DMS 273 treated with DMSO at 0.1 percent for 48 hours (cell line): ENCODE measurements at regions not wholly inside any gene's neighbourhood (a gene's known extent, or its start where the extent isn't known, plus 50 kb on each side); places are given as distances from the start of the nearest gene placed in this dataset.
A peak's percentile ranks its signal among the peaks of the same experiment; 100 is the strongest.

Experiments used
- DNase-seq: peaks from one replicate; lab custom pipeline; 2025; lab: John Stamatoyannopoulos, UW

GRCh38 chr17:77602062-77602746 is 356.3 kb upstream of the TNRC6C start:
- DNase-seq: no peak

GRCh38 chr17:77602883-77603640 is 355.4 kb upstream of the TNRC6C start:
- DNase-seq: no peak

DNA sequence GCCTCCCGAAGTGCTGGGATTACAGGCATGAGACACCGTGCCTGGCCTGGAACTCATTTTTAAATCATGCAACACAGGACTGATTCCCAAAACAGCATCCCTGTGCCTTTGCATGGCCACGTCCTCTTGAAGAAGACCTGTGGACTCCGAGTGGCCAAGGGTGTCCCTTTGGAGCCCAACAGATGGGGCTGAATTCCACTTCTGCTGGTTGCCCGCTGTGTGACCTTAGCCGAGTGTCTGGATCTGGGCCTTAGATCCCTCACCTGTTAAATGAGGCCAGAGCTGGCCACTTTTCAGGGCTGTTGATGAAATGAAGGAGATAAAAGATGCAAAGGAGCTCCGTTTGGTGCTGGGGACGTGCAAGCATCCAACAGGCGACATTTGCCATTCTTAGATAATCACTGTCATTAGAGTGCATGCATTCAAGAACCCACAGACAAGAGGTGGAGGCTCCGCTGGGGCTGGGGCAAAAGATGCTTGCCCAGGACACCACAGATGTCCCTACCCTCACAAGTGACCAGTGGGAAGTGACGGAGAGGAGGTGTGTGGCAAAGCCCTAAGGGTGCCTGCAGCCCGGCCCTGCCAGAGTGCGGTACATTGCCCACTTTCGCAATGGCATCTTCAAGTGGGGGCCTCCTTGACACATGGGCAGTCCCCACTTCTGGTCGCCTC is 354.1 kb upstream of the TNRC6C start:
- DNase-seq: no peak

DNA sequence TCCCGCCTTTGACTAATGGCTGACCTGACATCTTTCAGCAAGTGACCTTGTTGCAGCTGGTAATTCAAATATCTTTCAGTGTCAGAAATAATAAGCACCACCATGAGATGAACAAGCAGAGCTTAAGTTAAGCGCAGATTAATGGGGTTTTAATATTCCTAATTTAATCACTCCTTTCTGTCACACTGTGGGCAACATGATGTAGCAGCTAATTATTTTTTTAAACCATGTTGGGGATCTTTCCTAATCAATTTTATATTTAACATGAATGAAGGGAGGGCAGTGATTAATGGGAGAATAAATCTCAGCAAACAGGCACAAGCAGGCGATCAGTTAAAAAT is 353.6 kb upstream of the TNRC6C start:
- DNase-seq: no peak

- no peak for DNase-seq
Measured at GRCh38 chr17:77606146-77606864, 352.2 kb upstream of the TNRC6C start.

DNA sequence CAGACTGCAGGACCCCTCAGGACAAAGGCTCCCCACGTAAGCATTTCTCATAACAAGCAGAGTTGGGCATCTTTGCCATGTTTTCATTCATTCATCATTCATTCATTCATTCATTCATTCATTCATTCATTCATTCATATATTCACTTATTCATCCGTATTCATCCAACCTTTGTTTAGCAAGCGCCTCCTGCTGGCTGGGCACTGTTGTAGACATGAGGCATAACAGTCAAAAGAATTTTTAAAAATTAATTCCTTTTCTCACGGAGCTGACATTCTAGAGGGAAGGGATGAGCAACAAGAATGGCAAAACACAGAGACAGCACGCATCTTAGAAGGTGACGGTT is 351.7 kb upstream of the TNRC6C start:
- no peak for DNase-seq

DNA sequence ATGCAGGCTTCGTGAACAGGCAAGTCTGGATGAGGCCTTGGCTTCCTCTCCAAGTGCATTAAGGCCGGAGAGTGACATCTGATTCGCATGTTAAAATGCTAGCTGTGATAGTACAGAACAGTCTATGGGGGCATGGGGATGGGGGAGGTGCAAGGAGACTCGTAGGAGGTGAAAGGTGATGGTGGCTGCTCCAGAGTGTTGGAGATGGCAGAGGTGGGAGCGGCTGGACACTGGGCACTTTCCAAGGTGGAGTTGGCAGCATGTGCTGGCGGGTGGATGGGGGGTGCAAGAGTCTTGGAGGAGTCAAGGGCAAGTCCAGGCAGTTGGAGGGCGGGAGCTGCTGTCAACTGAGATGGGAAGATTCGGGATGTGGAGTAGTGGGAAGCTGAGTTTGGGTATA is 350.9 kb upstream of the TNRC6C start:
- DNase-seq: no peak

GRCh38 chr17:77608431-77608830 is 350.1 kb upstream of the TNRC6C start:
- DNase-seq: no peak

- DNase-seq: no peak
Measured at GRCh38 chr17:77609553-77610517, 348.7 kb upstream of the TNRC6C start.

DNA sequence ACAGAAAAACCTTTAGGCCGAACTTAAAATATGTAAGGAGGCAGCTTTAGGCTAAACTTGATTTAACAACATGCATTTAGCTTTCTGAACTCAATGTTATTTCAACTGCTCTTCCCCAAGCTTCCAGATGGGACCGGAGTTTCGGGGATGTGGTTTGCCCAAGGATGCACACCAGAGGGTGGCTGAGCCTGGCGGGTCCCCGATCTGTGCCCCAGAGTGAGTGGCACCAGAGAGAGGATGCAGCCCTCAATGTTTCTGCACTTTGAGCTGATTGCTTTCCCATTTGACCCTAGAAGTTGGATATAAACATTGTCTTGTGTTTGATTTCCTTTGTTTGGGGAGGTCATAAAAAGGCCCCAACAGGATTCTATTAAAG is 348.0 kb upstream of the TNRC6C start:
- DNase-seq: no peak

- no peak for DNase-seq
Measured at GRCh38 chr17:77610972-77611521, 347.5 kb upstream of the TNRC6C start.

GRCh38 chr17:77611791-77612502 is 346.6 kb upstream of the TNRC6C start:
- DNase-seq: no peak

DNA sequence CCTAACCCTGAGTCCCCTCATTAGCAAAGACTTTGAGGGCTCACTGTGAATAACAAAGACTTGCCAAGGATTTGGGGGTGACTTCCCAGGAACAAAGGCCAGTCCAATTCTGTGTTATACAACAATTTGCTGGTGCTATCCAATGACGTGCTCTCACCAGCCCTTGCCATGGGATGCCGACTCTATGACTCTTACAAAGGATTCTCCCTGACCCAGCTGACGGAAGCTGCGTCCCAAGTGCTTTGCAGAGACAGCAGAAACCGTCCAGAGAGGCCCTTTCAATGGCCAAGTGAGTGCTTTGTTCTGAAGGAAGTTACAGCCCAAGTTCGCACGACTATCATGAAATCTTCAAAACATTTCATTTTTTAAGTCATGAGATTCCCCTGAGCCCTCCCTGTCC is 345.3 kb upstream of the TNRC6C start:
- DNase-seq: no peak

GRCh38 chr17:77613627-77614026 is 344.9 kb upstream of the TNRC6C start:
- no peak for DNase-seq

GRCh38 chr17:77615703-77616253 is 342.7 kb upstream of the TNRC6C start:
- DNase-seq: peak; percentile 27

GRCh38 chr17:77616254-77616731 is 342.2 kb upstream of the TNRC6C start:
- DNase-seq: no peak

DNA sequence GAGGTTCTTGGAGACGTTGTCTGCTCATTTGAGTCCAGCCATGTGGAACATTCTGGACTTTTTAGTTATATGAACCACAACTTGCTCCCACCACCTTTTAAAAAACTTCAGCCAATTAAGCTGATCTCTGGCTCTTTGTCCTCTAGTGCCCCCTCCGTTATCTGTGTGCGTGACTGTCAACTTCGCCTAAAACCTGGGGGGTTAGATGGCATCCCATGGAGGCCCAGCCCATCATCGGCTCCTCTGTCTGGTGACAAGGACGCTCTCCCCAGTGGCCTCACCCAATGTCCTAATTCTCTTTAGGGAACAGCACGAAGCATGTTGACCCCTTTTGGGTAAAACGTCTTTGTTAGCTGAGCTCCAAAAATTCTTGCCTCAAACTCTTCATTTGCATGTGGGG is 341.0 kb upstream of the TNRC6C start:
- no peak for DNase-seq

DNA sequence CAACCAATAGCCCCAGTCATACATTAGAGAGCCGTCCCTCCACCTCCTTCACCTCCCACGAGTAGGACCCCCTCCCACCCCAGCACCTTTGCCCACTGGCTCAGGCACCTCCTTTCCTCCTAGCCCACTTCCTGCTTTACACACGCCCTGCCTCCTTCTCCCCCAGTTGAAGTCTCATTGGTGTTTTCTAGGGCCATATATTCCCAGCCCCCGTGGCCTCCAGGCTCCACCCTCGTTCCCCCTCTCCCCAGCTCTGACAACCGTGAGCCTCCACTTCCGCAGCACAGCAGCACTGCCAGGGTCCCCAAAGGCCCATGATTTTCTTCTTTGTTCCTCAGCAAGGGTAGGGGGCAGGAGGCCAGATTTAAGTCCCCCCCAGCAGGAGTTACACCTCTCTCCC is 340.3 kb upstream of the TNRC6C start:
- no peak for DNase-seq

GRCh38 chr17:77618731-77619130 is 339.8 kb upstream of the TNRC6C start:
- DNase-seq: no peak

GRCh38 chr17:77619326-77619725 is 339.2 kb upstream of the TNRC6C start:
- no peak for DNase-seq
